Fibroblast of villous mesenchyme (primary cell): ENCODE measurements at regions not wholly inside any gene's neighbourhood (a gene's known extent, or its start where the extent isn't known, plus 50 kb on each side); places are given as distances from the start of the nearest gene placed in this dataset.

Source experiments
- DNase-seq: peaks from one replicate; pipeline ENCODE4 v3.0.0-alpha.2; 2010; ENCODE audit warnings: low read depth
- H3K4me3 ChIP-seq: 2 replicates; pipeline ENCODE4 v1.5.1; 2011; ENCODE audit warnings: low read depth, mild to moderate bottlenecking, low read length
- TF ChIP-seq, protein P1 (sequence below): IDR thresholded peaks from 2 replicates; pipeline ENCODE4 v1.5.1; 2012; ENCODE audit warnings: low read depth, mild to moderate bottlenecking, low read length; ENCODE audit not compliant: insufficient read depth

GRCh38 chr14:104372390-104373054, 207.0 kb upstream of the C14orf180 start:
- no peak overlapping the region for H3K4me3 ChIP-seq
- DNase-seq = no peak
- TF ChIP-seq, protein P1, sequence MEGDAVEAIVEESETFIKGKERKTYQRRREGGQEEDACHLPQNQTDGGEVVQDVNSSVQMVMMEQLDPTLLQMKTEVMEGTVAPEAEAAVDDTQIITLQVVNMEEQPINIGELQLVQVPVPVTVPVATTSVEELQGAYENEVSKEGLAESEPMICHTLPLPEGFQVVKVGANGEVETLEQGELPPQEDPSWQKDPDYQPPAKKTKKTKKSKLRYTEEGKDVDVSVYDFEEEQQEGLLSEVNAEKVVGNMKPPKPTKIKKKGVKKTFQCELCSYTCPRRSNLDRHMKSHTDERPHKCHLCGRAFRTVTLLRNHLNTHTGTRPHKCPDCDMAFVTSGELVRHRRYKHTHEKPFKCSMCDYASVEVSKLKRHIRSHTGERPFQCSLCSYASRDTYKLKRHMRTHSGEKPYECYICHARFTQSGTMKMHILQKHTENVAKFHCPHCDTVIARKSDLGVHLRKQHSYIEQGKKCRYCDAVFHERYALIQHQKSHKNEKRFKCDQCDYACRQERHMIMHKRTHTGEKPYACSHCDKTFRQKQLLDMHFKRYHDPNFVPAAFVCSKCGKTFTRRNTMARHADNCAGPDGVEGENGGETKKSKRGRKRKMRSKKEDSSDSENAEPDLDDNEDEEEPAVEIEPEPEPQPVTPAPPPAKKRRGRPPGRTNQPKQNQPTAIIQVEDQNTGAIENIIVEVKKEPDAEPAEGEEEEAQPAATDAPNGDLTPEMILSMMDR = no peak

DNA sequence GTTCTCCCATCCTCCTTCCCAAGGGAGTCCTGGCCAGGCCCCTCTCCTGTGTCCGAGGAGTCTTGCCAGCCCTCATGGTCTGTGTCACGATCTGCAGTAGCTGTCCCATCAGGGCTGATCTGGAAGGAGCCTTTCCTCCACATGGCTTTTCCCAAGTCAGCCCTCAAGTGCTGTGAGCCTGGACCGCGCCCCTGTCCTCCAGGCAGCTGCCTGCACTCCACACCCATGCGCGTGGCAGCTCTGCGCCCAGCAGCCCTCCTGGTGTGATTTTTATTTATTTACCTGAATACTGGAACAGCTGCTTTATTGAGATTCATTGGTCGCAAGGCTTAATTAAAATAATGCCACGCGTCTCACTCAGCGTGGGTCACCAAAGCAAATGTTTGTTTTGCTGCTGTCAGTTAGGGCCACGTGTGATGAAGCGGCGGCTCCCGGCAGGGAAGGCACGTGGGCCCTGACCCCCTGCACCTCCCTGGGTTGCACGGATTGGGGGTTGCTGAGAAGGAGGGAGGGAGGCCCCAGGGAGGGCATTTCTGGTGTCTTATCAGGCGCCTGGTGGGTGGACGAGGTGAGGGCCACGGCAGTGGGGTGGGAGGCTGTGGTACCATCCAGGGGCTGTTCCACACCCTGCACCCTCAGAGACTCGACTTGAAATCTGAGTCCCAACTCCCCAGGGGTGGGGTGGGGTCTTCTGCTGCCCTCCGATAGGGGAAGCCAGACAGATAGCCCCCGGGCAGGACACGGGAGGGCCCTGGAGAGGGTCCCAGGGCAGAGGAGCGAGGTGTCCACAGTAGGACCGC, 206.3 kb upstream of the C14orf180 start:
- H3K4me3 ChIP-seq = no peak overlapping the region
- TF ChIP-seq, protein P1 = no peak
- no peak for DNase-seq

- no peak for DNase-seq
- TF ChIP-seq, protein P1 = no peak
- H3K4me3 ChIP-seq = no peak overlapping the region
Measured at GRCh38 chr14:104373855-104374717, 205.5 kb upstream of the C14orf180 start.

GRCh38 chr14:104374718-104375080, 204.9 kb upstream of the C14orf180 start:
- TF ChIP-seq, protein P1 = no peak
- no peak for DNase-seq
- H3K4me3 ChIP-seq = no peak overlapping the region

DNA sequence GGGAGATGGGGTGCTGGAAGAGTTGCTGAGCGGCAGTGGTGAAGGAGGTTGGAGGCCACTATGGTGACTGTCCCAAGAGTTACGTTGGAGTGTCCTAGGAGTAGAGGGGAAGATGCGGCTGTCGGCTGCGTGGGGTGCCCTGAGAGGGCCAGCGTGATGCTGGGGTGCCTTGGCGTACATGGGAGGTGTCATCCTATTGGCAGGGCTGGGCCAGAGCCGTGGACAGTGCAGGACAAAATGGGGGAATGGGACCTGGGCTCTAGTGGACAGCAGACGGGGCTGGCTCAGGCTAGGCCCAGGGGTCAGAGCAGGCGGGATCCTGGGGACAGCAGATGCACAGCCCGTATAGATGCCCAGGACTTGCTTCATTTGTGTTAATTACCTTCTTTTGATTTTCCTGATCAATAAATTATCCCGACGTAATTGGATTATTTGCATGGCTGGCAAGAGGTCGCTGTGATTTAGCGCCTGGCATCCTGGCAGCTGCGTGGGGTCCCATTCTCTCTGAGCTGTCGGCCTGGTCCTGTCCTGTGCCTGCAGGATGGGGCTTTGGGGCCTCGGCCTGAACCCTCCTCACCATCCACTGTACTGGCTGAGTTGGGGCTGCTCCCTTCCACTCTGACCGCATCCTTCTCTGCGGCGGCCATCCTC, 203.9 kb upstream of the C14orf180 start:
- DNase-seq = no peak
- no peak overlapping the region for H3K4me3 ChIP-seq
- TF ChIP-seq, protein P1 = no peak

GRCh38 chr14:104376202-104377140, 203.1 kb upstream of the C14orf180 start:
- TF ChIP-seq, protein P1 = no peak
- H3K4me3 ChIP-seq = no peak overlapping the region
- no peak for DNase-seq
